Ramos (cell line): ENCODE measurements at regions not wholly inside any gene's neighbourhood (a gene's known extent, or its start where the extent isn't known, plus 50 kb on each side); places are given as distances from the start of the nearest gene placed in this dataset.

Source experiments
- in situ Hi-C: fragments of 300-500 bp; cut with MboI; formaldehyde crosslinking; loops from one replicate; pipeline ENCODE4 v1.14.3; 2022; ENCODE audit warnings: low sequenced_read_pairs; ENCODE audit not compliant: unreplicated experiment

DNA sequence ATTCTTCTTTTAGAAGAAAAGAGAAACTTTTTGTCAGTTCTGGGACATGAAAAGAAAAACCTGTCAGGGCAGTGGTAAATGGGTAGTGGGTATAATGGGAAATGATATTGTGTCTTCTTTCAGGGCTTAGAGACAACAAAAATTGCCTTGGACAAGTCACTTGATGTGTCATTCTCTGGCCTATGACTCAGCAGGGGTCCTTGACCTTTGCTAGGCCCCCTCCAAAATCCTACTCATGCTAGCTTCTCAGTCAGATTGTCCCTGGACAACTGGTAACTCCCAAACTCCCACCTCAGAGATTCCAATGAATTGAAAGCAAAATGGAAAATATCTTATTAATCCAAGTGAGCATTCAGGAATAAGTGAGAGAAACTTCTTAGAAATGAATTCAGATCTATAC is 258.8 kb upstream of the SPRY2 start:
- in situ Hi-C loops = no loop called here

DNA sequence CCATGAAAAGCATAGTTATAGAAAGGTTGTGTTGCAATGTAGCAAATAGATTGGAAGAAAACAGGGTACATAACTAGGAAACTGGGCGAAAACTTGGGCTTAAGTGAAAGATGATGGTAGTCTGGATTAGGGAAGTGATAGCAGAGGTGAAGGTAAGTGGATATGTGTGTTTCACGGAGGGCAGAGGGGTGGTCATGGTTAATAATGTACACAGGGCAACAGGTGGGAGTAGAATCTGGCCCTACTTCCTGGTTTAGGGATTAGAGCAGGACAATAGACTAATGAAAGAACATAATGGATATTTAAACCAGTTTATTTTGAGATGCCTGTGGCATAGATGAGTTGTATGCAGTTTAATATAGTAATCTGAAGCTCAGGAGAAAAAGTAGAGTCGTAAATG is 257.3 kb upstream of the SPRY2 start:
- in situ Hi-C loops = no loop called here

DNA sequence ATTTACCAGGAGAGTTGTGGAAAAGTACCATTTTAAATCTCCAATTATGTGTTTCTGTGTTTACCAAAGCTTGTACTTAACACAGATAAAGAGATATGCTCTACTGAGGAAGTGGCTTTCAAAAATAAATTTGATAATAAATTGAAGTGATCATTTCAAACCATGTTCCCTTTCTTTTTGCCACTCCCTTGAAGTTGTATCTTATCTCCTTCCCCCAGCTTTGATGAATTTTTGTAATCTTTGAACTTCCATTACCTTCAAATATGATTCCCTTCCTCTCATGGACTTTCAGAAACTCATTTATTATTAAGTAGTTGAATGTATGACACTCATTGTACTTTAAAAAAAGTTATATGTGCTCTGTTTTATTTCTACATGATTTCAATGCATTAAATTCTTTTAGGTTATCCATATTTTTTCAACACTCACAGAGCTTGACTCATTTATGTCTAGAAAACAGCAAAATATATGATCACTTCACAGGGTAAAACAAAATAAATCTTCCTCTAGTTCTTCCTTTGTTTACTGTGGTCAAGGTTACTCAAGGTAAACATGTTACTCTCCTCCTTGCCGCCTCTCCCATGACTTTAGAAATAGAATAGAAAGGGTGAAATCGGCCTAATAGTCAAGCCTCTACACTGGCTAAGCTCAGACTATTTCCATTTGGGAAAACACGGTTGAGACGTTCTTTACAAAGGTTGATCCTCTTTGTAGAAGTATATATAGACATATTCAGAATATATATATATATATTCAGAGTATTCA is 251.2 kb upstream of the SPRY2 start:
- in situ Hi-C loops = no loop called here

DNA sequence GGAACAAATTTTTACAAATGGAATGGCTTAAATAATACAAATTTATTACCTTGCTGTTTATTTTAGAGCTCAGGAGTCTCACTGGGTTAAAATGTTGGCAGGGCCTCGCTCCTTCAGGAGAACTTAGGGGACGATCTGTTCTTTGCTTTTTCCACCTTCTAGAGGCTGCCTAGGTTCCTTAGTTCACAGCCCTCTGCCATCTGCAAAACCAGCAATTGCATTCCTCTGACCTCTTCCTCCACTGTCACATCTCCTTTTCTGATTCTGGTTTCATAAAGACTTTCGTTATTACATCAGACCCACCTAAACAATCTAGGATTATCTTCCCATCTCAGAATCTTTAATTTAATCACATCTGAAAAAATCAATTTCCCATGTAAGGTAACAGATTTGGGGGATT is 249.6 kb upstream of the SPRY2 start:
- in situ Hi-C loops = no loop called here

DNA sequence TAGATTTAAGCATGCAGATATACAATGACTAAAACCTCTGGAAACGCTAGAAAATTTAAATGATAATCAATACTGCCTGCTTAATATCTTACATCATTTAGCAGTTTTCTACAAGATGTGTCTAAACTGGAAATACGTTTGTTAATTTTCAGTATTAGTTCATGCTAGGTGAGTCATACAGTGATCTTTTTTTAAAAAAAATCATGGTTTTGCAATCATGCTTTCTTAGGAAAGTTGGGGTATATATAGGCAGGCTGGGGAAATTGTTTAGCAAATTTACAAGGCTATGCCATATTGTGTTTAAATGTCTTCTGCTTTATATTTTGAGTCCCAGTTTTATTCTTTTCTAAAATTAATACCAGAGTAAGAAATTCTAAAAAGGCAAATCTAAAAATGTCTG is 245.4 kb upstream of the SPRY2 start:
- in situ Hi-C loops = no loop called here

DNA sequence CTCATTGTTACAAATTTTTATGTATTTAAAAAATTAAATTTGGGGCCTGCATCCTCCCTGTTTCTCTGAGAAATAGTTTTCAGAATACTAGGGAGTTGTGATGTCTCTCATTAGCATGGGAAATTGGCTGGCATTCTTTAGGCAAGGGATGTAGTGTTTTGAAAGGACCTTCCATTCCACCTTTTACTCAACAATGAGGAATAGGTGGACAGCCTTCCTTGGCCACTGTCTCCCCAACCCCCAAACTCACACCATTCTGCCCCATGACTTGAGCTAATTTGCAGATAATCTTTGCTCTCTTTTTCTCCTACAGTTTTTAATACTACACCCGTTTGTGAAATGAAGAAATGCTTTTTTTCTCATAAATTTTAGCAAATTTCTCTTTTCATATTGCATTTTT is 244.6 kb upstream of the SPRY2 start:
- in situ Hi-C loops = no loop called here

DNA sequence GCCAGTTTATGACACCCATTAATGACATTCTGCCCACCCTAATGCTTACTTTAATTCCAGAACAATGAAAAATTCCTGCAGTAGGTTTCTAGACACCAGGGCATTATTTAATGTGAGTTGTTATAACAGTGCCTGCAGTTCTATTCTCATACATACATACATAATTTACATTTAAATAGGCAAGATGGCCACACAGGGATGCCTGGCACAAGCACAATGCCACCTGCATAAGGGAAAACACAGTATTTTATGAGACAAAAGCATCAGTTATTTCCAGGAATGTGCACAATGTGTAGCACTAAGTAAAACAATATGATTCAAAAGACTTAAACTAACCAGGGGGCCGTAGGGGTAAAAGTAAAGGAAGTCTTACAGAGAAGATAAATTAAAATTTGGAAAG is 243.9 kb upstream of the SPRY2 start:
- in situ Hi-C loops = no loop called here

DNA sequence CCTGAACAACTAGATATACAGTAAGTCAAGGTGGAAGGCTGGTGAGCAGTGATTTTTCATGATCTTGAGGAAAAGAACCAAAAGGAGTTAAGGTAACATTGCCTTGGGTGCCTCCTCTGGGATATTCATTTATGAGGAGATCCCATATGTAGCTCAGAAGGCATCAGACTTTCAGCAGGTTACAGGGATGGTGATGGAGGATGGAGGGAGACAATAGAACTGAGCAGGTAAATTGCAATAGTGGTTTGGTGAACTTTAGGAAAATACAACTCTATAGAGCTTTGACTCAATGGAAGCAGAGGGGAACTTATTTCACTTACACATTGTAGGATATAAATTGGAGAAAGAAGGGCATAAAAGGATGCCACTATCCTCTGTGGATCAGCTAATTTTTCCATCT is 243.4 kb upstream of the SPRY2 start:
- in situ Hi-C loops = no loop called here

DNA sequence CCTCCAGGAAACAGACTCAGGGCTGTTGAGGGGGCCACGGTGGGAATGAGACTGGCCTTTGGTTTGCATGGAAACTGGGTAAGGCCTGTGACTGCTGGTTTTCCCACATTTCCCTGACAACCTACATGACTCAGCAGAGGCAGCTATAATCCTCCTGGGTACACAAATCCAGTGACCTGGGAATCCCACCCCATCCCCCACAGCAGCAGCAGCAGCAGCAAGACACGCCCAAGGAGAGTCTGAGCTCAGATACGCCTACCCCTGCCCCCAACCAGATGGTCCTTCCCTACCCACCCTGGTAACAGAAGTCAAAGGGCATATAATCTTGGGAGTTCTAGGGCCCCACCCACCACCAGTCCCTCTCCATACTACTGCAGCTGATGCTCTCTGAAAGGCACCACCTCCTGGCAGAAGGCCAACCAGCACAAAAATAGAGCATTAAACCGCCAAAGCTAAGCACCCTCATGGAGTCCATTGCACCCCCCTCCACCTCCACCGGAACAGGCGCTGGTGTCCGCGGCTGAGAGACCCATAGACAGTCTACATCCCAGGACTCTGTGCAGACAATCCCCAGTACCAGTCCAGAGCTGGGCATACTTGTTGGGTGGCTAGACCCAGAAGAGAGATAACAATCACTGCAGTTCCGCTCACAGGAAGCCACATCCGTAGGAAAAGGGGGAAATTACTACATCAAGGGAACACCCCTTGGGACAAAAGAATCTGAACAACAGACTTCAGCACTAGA is 237.2 kb upstream of the SPRY2 start:
- in situ Hi-C loops = no loop called here

DNA sequence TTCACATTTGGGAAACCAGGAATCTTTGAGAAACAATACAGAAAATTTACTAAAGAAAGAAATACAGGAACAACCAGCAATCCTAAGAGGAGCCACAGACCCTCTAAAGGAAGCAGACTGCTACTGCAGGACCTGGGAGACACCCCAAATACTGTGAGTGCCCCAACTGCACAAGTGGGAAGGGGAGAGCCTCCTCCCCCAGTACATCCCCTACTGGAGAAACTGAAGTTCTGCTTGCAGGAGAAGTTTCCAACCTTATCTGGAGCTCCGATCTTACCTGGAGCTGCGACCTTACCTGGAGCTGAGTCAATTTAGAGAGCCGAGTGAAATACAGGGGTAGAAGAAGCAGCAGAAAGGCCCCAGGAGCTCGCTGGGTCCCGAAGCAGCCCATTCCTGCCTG is 236.4 kb upstream of the SPRY2 start:
- in situ Hi-C loops = no loop called here

DNA sequence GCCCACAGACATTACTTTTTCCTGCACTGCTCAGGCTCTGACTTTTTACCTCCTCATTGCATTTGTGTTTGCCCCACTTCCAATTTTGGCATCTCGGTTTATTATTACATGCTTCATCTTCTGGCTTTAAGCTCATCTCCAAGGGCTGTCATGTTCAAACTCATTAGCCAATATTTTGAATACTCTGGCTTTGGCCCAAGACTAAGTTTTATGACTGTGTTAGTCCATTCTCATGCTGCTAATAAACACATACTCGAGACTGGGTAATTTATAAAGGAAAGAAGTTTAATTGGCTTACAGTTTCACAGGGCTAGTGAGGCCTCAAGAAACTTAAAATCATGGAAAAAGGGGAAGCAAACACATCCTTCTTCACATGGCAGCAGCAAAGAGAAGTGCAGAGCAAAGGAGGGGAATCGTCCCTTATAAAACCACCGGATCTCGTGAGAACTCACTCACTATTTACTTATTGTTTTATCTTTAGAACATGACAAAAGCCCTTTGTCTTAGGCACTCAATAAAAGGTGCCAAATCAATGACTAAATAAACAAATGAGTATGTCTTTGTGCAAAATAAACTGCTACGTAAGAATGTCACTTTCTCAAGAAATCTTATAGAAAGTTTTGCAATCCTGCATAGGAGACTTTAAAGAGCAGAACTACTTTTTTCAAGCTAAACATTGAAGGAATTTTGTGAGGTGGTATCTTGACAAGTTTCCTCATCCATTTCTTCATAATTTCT is 233.4 kb upstream of the SPRY2 start:
- in situ Hi-C loops = no loop called here

DNA sequence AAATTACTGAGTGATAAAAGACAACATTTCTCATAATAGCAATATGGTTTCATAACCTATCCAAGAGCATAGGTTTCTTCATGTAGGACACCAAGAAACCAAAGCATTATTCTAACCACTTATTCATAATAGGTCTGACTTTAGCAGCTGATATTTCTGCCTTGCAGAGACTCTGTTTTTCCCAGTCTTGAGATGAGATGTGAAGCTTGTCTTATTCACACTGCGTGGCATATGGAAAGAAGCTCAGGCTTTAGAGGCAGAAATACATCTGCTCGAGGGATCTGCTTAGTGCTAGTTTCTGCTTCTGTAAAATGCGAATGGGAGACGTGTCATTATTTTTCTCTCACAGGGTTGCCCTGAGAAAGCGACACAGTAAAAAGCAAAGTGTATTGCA is 232.0 kb upstream of the SPRY2 start:
- in situ Hi-C loops = no loop called here

DNA sequence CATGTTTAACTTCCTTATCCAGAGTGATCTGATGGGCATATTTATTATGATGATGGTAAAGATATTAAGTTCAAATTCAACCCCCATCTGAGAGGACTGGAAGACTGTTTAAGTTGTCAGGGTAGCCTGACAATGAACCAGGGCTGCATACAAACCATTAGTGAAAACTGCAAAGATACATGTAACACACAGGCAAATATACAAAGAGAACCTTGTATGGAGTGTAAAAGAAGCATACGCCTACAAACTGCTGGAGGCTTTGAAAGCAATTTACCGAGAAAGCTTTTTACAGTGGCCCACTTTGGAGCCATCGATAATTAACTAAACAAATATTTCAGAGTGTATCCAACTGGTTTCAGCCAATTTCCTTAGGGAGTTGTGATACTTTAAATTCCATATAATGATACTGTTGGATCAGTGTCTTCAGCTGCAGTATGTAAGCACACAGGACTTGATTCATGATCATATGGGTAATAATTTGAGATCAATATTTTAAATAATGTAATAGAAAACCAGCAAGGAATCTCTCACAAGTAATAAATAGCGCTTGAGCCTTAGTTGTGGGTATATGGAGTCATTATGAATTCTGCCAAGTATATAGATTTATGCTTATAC is 231.5 kb upstream of the SPRY2 start:
- in situ Hi-C loops = no loop called here

DNA sequence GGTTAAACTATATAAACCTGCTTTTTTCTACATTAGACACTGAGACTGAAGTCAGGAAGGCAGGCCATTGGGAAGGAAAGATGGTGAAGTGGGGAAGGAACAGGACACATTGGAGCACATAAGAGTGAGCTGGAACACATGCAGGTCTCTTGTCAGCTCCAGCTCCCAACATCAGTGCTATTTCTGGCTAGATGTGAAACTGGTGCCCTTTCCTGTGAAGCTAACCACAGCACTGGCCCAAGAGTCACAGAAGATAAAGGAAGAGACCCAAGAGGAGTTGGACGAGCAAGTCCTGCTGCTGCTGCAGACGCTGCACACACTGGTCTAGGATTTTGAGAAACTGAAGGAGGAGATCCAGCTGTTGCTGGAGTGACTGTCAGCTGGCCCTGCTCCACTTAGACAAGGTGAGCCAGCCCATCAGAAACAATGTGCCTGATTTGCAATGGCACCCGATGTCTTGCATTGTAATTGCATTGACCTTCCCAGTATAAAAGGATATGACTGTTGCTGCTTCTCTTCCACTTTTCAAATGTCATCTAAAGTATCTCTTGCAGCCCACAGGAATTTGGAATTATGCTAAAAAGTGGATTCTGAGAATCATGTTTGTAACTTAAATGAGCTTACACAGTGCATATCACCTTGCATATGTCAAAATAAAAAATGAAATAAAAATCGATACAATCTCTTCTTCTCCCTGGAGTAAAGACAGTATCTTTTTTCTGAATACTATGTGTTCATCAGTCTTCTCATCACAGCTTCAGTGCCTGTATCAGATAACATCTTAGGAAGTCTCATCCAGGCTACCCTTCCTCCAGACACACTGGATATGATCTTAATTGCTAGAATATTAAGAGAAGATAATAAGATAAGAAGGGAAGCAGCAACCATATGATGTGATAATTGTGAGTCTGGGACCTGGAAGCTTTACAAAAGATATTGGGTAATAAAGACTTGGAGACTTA is 230.7 kb upstream of the SPRY2 start:
- in situ Hi-C loops = no loop called here

DNA sequence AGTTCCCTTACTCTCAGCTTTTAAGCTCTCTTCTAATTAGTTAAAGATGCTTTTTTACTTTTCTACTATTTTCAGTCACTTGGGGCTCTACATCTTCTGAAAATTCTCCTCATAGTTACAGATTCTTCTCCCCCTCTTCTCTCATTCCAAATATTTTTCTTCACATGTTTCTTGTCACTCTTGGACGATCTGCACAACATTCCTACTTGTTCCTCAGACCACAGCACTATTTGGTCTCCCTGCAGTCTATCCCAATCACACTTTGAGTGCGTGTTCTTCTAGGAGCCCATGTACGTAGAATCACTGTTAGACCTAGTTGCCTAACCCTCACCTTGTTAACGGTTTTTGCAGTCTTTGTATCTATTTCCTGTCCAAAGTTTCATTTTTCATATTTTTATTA is 222.5 kb upstream of the SPRY2 start:
- in situ Hi-C loops = no loop called here

DNA sequence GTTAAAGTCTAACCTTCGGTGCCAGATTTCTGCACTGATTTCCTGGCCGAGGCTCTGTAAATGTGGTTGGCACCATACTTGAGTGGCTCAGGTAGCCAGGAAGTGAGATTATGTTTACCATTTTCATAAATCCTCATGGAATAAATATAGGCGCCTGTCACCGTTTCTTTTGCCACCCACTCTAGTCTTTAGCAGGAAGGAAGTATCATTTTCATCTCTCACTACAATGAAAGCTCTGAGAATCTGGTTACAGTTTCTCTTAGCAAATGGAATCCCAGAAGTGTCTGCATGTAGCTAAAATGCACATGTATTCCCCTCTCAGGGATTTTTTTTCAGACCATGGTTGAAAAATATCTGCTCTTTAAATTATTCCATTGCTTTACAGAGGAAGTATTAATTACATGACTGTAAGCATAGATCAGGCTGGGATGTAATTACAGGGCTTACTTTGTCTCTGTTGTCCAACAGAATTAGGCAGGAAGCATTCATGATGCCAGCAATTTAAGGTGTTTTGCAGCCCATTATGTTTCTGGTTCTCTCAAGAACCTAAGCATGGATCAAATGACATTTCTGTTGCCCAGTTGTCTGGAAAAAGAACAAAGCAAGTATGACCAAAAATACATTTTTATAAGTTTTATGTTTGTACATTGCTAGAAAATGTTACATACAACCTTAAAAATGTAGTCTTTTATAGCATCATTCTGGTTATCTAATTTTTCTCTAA is 221.7 kb upstream of the SPRY2 start:
- in situ Hi-C loops = no loop called here

DNA sequence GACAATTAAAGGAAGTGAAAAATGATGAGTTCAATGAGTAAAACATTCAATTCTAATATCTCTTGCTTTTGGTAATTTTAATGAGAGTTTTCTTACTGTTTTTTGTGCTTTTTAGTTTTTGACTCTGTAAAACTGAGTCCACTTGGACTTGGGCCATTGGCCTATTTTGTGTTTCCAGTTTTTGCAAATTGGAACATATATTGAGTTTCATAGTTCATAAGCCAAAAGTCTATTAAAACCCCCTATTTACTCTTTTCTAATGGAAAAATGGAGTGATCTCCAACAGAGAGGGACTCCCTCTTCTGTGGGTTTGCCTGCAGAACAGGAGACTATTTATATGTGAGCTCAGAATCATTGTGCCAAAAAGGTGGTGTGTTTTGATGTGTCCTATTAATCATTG is 219.7 kb upstream of the SPRY2 start:
- in situ Hi-C loops = no loop called here

DNA sequence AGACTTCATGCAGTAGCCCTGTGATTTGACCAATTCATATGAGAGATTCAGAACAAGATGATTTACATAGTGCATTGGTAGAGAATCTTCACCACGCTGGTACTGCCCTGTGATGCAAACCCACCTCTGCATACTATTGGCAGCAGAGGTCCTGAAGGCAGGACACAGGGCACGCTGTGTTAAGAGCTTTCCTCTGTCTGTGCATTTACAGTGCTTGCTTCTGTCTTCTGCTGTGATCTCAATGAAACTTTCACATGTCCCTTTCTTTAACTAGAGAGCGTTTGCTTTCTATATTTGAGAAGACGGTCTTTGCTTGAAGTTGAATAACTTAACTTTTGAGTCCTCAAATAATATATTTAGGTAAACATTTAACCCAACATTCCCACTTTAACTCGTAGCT is 219.0 kb upstream of the SPRY2 start:
- in situ Hi-C loops = no loop called here

DNA sequence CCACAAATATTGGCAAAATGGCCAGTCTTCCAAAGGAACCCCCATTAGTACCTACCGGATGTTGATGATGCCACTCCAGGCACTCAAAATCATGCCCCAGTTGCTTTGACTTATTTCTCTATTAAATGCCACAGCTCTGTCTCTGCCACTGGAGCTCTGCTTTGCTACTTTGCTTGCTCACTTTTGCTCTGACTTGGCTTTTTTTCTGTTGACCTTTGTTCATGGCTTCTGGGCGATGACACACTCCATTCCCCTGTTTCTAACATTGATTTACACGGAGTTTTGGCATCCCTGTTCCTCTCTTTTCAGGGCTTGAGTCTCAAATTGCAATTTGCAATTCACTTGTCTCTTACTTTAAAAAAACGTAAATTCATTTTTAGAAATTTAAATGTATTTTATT is 217.1 kb upstream of the SPRY2 start:
- in situ Hi-C loops = no loop called here
